ENCODE measurements at regions not wholly inside any gene's neighbourhood (a gene's known extent, or its start where the extent isn't known, plus 50 kb on each side); places are given as distances from the start of the nearest gene placed in this dataset.
A peak's percentile ranks its signal among the peaks of the same experiment; 100 is the strongest.
"Not testable (repeated sequence)": the region's sequence is repeated elsewhere in the genome, so short reads cannot be mapped to it uniquely, and the experiment has no call there.

DNA sequence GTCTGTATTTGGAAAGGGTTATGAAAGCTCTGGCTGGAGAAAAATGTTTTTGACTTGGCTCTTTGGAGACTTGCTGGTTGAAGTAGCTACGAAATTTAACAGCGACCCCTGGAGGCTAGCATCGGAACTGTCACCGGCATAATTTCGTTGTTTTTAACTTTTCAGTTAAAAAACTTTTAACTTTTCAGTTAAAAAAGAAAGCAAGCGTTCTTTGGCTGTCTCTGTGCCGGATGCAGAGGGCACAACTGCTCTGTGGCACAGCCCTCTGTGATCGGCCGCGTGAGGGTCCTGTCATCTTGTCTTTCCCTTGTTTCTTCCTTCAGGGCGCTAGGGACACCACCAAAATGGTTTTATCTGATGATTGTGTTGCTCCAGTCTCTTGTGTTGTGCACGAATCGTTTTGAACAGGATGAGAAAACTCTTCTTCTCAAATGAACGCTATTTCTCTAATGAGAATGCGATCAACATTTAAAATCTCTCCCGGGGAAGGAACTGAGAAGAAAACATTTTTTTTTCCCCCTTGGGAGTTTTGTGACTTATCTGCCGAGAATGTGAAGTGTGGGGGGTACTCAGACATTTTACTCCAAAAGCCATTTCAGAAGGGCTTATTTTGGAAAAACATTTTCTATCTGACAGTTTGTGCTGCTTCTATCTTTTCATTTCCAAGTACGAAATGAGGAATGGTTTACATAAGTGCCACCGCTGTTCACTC is 57.1 kb downstream of the ADCYAP1 start:
- Histone ChIP-seq H3K36me3 (ENCODE audit: control insufficient read depth, insufficient read depth, low read length) (no peaks in the 10 kb centered on the region), H3K27me3 (ENCODE audit: control insufficient read depth, insufficient read depth, low read length) (no peaks in the 10 kb centered on the region), H3K4me3 (ENCODE audit: low read depth, low read length) (no peak overlapping the region)
- peak; percentile 79 for TF ChIP-seq CTCF (IDR thresholded peaks at IDR 0.05; ENCODE audit: insufficient read depth, low read length, severe bottlenecking)
- DNase-seq (ENCODE audit: low read depth) (peak; percentile 27), FAIRE-seq (no peak)

DNA sequence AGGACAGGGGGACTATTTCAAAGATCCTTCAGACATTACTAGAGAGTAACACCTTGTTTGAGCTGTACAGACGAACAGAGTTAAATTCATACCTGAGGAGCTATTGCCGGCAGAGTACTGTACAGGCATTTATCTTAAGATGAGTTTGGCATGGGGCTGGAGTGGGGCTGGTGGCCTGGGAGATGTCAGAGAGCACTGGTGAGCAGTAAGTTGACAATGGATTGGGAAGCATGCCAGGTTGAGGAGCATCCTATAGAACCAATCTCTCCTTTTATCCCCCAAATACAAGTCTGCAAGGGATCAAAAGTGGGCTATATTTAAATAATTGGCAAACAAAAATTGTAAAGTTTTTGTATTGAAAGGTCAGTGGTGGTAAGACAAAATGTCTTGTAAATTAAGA is 58.6 kb downstream of the ADCYAP1 start:
- FAIRE-seq (no peak), DNase-seq (ENCODE audit: low read depth) (no peak)
- H3K27me3 ChIP-seq (ENCODE audit: control insufficient read depth, insufficient read depth, low read length), result no peaks in the 10 kb centered on the region
- no peak for TF ChIP-seq CTCF (IDR thresholded peaks at IDR 0.05; ENCODE audit: insufficient read depth, low read length, severe bottlenecking)
- no peak overlapping the region for H3K4me3 ChIP-seq (ENCODE audit: low read depth, low read length)
- no peaks in the 10 kb centered on the region for H3K36me3 ChIP-seq (ENCODE audit: control insufficient read depth, insufficient read depth, low read length)

- FAIRE-seq (no peak), DNase-seq (ENCODE audit: low read depth) (no peak)
- TF ChIP-seq CTCF (IDR thresholded peaks at IDR 0.05; ENCODE audit: insufficient read depth, low read length, severe bottlenecking), result no peak
- no peaks in the 10 kb centered on the region for H3K36me3 ChIP-seq (ENCODE audit: control insufficient read depth, insufficient read depth, low read length)
- H3K27me3 ChIP-seq (ENCODE audit: control insufficient read depth, insufficient read depth, low read length), result no peaks in the 10 kb centered on the region
- no peak overlapping the region for H3K4me3 ChIP-seq (ENCODE audit: low read depth, low read length)
Measured at GRCh38 chr18:965921-966758, 61.5 kb downstream of the ADCYAP1 start.

DNA sequence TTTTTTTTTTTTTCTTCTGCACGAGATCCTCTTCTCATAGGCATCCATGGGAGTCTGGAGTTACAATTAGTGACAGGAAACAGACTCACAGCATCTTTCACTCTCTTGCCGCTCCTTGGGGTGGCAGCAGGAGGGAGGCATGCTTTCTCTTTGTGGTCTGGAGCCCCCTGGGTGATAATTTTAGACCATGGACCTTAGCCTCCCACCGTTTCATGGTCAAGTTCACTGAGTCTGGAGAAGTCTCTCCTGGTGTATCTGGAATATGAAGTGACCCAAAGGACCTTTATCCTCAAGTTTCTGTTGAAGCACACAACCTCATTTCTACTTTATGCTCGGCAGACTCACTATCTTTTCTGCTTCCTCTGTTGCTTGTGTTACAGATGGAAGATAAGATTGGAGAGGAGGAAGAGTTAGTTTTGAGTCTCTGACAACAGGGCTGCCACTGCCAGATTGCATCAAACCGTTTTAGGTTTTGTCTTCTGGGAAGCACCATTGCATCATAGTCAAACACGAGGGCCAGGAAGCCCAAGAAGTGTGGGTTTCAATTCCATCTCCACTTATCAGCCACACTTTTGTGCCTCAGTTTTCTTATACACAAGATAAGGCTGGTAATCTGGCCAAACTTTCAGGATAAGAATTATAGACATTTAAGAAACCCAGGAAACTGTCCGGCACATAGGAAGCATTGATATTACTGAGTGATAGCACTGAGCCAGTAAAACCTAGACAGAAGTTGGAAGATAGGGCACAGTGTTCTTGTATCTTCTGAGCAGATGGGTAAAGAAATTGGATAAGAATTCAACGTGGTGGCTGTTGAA is 62.3 kb downstream of the ADCYAP1 start:
- Histone ChIP-seq H3K36me3 (ENCODE audit: control insufficient read depth, insufficient read depth, low read length) (no peaks in the 10 kb centered on the region), H3K4me3 (ENCODE audit: low read depth, low read length) (no peak overlapping the region), H3K27me3 (ENCODE audit: control insufficient read depth, insufficient read depth, low read length) (no peaks in the 10 kb centered on the region)
- FAIRE-seq (no peak), DNase-seq (ENCODE audit: low read depth) (no peak)
- no peak for TF ChIP-seq CTCF (IDR thresholded peaks at IDR 0.05; ENCODE audit: insufficient read depth, low read length, severe bottlenecking)

DNA sequence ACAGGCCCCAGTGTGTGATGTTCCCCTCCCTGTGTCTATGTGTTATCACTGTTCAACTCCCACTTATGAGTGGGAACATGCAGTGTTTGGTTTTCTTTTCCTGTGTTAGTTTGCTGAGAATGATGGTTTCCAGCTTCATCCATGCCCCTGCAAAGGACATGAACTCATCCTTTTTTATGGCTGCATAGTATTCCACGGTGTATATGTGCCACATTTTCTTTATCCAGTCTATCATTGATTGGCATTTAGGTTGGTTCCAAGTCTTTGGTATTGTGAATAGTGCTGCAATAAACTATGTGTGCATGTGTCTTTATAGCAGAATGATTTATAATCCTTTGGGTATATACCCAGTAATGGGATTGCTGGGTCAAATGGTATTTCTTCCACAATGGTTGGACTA is 64.2 kb downstream of the ADCYAP1 start:
- H3K36me3 ChIP-seq (ENCODE audit: control insufficient read depth, insufficient read depth, low read length); H3K4me3 ChIP-seq (ENCODE audit: low read depth, low read length); H3K27me3 ChIP-seq (ENCODE audit: control insufficient read depth, insufficient read depth, low read length); DNase-seq (ENCODE audit: low read depth); FAIRE-seq: not testable (repeated sequence)

- not testable (repeated sequence) for FAIRE-seq; H3K4me3 ChIP-seq (ENCODE audit: low read depth, low read length); DNase-seq (ENCODE audit: low read depth); H3K36me3 ChIP-seq (ENCODE audit: control insufficient read depth, insufficient read depth, low read length); H3K27me3 ChIP-seq (ENCODE audit: control insufficient read depth, insufficient read depth, low read length)
Measured at GRCh38 chr18:969311-969710, 64.6 kb downstream of the ADCYAP1 start.

DNA sequence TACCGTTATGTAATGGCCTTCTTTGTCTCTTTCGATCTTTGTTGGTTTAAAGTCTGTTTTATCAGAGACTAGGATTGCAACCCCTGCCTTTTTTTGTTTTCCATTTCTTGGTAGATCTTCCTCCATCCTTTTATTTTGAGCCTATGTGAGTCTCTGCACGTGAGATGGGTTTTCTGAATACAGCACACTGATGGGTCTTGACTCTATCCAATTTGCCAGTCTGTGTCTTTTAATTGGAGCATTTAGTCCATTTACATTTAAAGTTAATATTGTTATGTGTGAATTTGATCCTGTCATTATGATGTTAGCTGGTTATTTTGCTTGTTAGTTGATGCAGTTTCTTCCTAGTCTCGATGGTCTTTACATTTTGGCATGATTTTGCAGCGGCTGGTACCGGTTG is 69.9 kb downstream of the ADCYAP1 start:
- not testable (repeated sequence) for FAIRE-seq; DNase-seq (ENCODE audit: low read depth); H3K4me3 ChIP-seq (ENCODE audit: low read depth, low read length); H3K27me3 ChIP-seq (ENCODE audit: control insufficient read depth, insufficient read depth, low read length); H3K36me3 ChIP-seq (ENCODE audit: control insufficient read depth, insufficient read depth, low read length)

- not testable (repeated sequence) for H3K4me3 ChIP-seq (ENCODE audit: low read depth, low read length); DNase-seq (ENCODE audit: low read depth); FAIRE-seq; H3K36me3 ChIP-seq (ENCODE audit: control insufficient read depth, insufficient read depth, low read length); H3K27me3 ChIP-seq (ENCODE audit: control insufficient read depth, insufficient read depth, low read length)
Measured at GRCh38 chr18:976393-977128, 71.9 kb downstream of the ADCYAP1 start.

GRCh38 chr18:977327-977726 is 72.7 kb downstream of the ADCYAP1 start:
- DNase-seq (ENCODE audit: low read depth); H3K4me3 ChIP-seq (ENCODE audit: low read depth, low read length); H3K36me3 ChIP-seq (ENCODE audit: control insufficient read depth, insufficient read depth, low read length); H3K27me3 ChIP-seq (ENCODE audit: control insufficient read depth, insufficient read depth, low read length); FAIRE-seq: not testable (repeated sequence)

Data from bronchial epithelial cell (primary cell).